ENCODE measurements at regions not wholly inside any gene's neighbourhood (a gene's known extent, or its start where the extent isn't known, plus 50 kb on each side); places are given as distances from the start of the nearest gene placed in this dataset.

- Histone ChIP-seq H3K9me3 (replicated peaks; ENCODE audit: control insufficient read depth, insufficient read depth, low read length) (no peaks in the 10 kb centered on the region), H3K79me2 (ENCODE audit: control insufficient read depth, insufficient read depth, low read length) (no peaks in the 10 kb centered on the region), H2AFZ (ENCODE audit: control insufficient read depth, low read depth, low read length) (no peak overlapping the region), H3K9ac (ENCODE audit: control insufficient read depth, insufficient read depth, low read length) (no peak overlapping the region), H4K20me1 (ENCODE audit: control insufficient read depth, insufficient read depth) (no peaks in the 10 kb centered on the region), H3K4me1 (ENCODE audit: control insufficient read depth, insufficient read depth, low read length) (no peaks in the 10 kb centered on the region), H3K27me3 (replicated peaks in 1 of 2; ENCODE audit: control insufficient read depth in 2 of 2, insufficient read depth in 2 of 2, low read length in 1 of 2) (no peaks in the 10 kb centered on the region), H3K4me3 (no peak overlapping the region), H3K27ac (ENCODE audit: control insufficient read depth, insufficient read depth) (no peak overlapping the region), H3K4me2 (ENCODE audit: control insufficient read depth, insufficient read depth) (no peak overlapping the region), H3K36me3 (ENCODE audit: control insufficient read depth in 2 of 2, insufficient read depth in 2 of 2, low read length in 1 of 2) (no peaks in the 10 kb centered on the region)
- in situ Hi-C loops (cut with MboI) = no loop called here
- ChIA-PET SMC1A (ENCODE audit: uncharacterized antibody, unreplicated experiment) (no interaction called here), POLR2A (no interaction called here), RAD21 (ENCODE audit: unreplicated experiment) (interaction anchor here (1.1 kb wide), 1 partner anchor 152 kb away, joined by 3 read pairs; no protein-coding TSS in a partner anchor), CTCF (no interaction called here)
- no TSS peak for BruUV-seq (replicated peaks)
- DNase-seq (ENCODE audit: low read depth, low spot score) (no peak), FAIRE-seq (no peak), ATAC-seq (no peak)
- 25% methylated on average over 3 of the region's 3 CpGs for WGBS (ENCODE audit: insufficient coverage, insufficient replicate concordance, low lambda C conversion rate, missing lambda C conversion rate)
- no peak for TF ChIP-seq ETV6 (conservative IDR thresholded peaks at IDR 0.05 in 1 of 2, IDR thresholded peaks at IDR 0.05 in 1 of 2; ENCODE audit: borderline replicate concordance in 1 of 2, low read depth in 1 of 2)
- no peak for TF ChIP-seq ZNF274 (IDR thresholded peaks at IDR 0.05; ENCODE audit: insufficient read depth, insufficient read length)
- TF ChIP-seq CBX5 (IDR thresholded peaks at IDR 0.05; ENCODE audit: low read depth) = no peak
- no peak for TF ChIP-seq RB1 (IDR thresholded peaks at IDR 0.05; ENCODE audit: borderline replicate concordance)
- TF ChIP-seq, protein P1, sequence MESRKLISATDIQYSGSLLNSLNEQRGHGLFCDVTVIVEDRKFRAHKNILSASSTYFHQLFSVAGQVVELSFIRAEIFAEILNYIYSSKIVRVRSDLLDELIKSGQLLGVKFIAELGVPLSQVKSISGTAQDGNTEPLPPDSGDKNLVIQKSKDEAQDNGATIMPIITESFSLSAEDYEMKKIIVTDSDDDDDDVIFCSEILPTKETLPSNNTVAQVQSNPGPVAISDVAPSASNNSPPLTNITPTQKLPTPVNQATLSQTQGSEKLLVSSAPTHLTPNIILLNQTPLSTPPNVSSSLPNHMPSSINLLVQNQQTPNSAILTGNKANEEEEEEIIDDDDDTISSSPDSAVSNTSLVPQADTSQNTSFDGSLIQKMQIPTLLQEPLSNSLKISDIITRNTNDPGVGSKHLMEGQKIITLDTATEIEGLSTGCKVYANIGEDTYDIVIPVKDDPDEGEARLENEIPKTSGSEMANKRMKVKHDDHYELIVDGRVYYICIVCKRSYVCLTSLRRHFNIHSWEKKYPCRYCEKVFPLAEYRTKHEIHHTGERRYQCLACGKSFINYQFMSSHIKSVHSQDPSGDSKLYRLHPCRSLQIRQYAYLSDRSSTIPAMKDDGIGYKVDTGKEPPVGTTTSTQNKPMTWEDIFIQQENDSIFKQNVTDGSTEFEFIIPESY (IDR thresholded peaks at IDR 0.05) = no peak
- no peak for TF ChIP-seq HCFC1 (IDR thresholded peaks at IDR 0.05; ENCODE audit: low read length)
- no peak for TF ChIP-seq RELA (IDR thresholded peaks at IDR 0.05; ENCODE audit: borderline replicate concordance, partially characterized antibody)
- TF ChIP-seq EZH2 (IDR thresholded peaks at IDR 0.05; ENCODE audit: borderline replicate concordance, control insufficient read depth, low read depth, low read length) = no peak
- TF ChIP-seq ESRRA (IDR thresholded peaks at IDR 0.05; ENCODE audit: low read length) = no peak
- no peak for TF ChIP-seq REST (IDR thresholded peaks at IDR 0.05; ENCODE audit: low read depth, low read length)
- TF ChIP-seq ZNF207 (IDR thresholded peaks at IDR 0.05; ENCODE audit: borderline replicate concordance) = no peak
- no peak for TF ChIP-seq SMC3 (IDR thresholded peaks at IDR 0.05; ENCODE audit: borderline replicate concordance, low read length)
- TF ChIP-seq ZZZ3 (IDR thresholded peaks at IDR 0.05; ENCODE audit: control insufficient read depth, insufficient read length, low read depth) = no peak
- TF ChIP-seq, protein P2, sequence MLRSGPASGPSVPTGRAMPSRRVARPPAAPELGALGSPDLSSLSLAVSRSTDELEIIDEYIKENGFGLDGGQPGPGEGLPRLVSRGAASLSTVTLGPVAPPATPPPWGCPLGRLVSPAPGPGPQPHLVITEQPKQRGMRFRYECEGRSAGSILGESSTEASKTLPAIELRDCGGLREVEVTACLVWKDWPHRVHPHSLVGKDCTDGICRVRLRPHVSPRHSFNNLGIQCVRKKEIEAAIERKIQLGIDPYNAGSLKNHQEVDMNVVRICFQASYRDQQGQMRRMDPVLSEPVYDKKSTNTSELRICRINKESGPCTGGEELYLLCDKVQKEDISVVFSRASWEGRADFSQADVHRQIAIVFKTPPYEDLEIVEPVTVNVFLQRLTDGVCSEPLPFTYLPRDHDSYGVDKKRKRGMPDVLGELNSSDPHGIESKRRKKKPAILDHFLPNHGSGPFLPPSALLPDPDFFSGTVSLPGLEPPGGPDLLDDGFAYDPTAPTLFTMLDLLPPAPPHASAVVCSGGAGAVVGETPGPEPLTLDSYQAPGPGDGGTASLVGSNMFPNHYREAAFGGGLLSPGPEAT (IDR thresholded peaks at IDR 0.05; ENCODE audit: low read depth) = no peak
- intact Hi-C loops (cut with micrococcal nuclease; ENCODE audit: unreplicated experiment) = no loop called here
Observed at GRCh38 chr2:17996978-17997377, 118.5 kb downstream of the KCNS3 start.
